H9 (cell line): ENCODE measurements at regions not wholly inside any gene's neighbourhood (a gene's known extent, or its start where the extent isn't known, plus 50 kb on each side); places are given as distances from the start of the nearest gene placed in this dataset.
A peak's percentile ranks its signal among the peaks of the same experiment; 100 is the strongest.

ENCODE experiments used
- DNase-seq: peaks from one replicate; pipeline ENCODE4 v3.0.0-alpha.2; 2017
- H2AFZ ChIP-seq: one replicate; pipeline ENCODE4 v1.6.1; 2013; ENCODE audit warnings: mild to moderate bottlenecking, low read length, control low read depth, moderate library complexity
- H2AK5ac ChIP-seq: 2 replicates; pipeline ENCODE4 v1.6.1; 2013; ENCODE audit warnings: low read length, control low read depth, mixed read lengths; ENCODE audit not compliant: insufficient read length
- H2BK120ac ChIP-seq: one replicate; pipeline ENCODE4 v1.6.1; 2013; ENCODE audit warnings: low read depth, mild to moderate bottlenecking, low read length, control low read depth, inconsistent platforms; ENCODE audit not compliant: poor library complexity, severe bottlenecking
- H2BK12ac ChIP-seq: 2 replicates; pipeline ENCODE4 v1.6.1; 2013; ENCODE audit warnings: low read length, control low read depth, mixed read lengths, low read depth; ENCODE audit not compliant: insufficient read length
- H2BK15ac ChIP-seq: 2 replicates; pipeline ENCODE4 v1.6.1; 2013; ENCODE audit warnings: low read depth, low read length, control low read depth
- H2BK20ac ChIP-seq: one replicate; pipeline ENCODE4 v1.6.1; 2013; ENCODE audit warnings: low read depth, mild to moderate bottlenecking, low read length, control low read depth, inconsistent platforms; ENCODE audit not compliant: poor library complexity, severe bottlenecking
- H2BK5ac ChIP-seq: 2 replicates; pipeline ENCODE4 v1.6.1; 2013; ENCODE audit warnings: low read length, control low read depth, mixed read lengths; ENCODE audit not compliant: insufficient read length
- H3K14ac ChIP-seq: 2 replicates; pipeline ENCODE4 v1.6.1; 2013; ENCODE audit warnings: low read length, control low read depth; ENCODE audit not compliant: insufficient read depth
- H3K18ac ChIP-seq: 2 replicates; pipeline ENCODE4 v1.6.1; 2013; ENCODE audit warnings: low read depth, mild to moderate bottlenecking, mixed read lengths, low read length, control low read depth; ENCODE audit not compliant: insufficient read length
- H3K23ac ChIP-seq: 2 replicates; pipeline ENCODE4 v1.6.1; 2013; ENCODE audit warnings: low read length, control low read depth, mixed read lengths, low read depth; ENCODE audit not compliant: insufficient read length
- H3K23me2 ChIP-seq: 2 replicates; pipeline ENCODE4 v1.6.1; 2013; ENCODE audit warnings: low read depth, mild to moderate bottlenecking, mixed read lengths, low read length, control low read depth; ENCODE audit not compliant: insufficient read length, poor library complexity, severe bottlenecking
- H3K27ac ChIP-seq: 2 replicates; pipeline ENCODE4 v1.5.1; 2013; ENCODE audit warnings: low read length, control low read depth, mixed read lengths, low read depth; ENCODE audit not compliant: insufficient read length
- H3K27me3 ChIP-seq: 2 replicates; pipeline ENCODE4 v1.6.1; 2013; ENCODE audit warnings: low read length, control low read depth, inconsistent platforms; ENCODE audit not compliant: insufficient read depth
- H3K4ac ChIP-seq: 2 replicates; pipeline ENCODE4 v1.6.1; 2013; ENCODE audit warnings: low read depth, mild to moderate bottlenecking, control low read depth, inconsistent platforms, low read length, moderate library complexity
- H3K4me1 ChIP-seq: 2 replicates; pipeline ENCODE4 v1.6.1; 2013; ENCODE audit warnings: low read length, control low read depth, inconsistent platforms; ENCODE audit not compliant: insufficient read depth
- H3K4me2 ChIP-seq: 2 replicates; pipeline ENCODE4 v1.6.1; 2013; ENCODE audit warnings: low read length, control low read depth, mixed read lengths; ENCODE audit not compliant: insufficient read length, insufficient read depth
- H3K56ac ChIP-seq: 2 replicates; pipeline ENCODE4 v1.6.1; 2013; ENCODE audit warnings: low read depth, mild to moderate bottlenecking, mixed read lengths, low read length, control low read depth; ENCODE audit not compliant: insufficient read length
- H3K79me1 ChIP-seq: 2 replicates; pipeline ENCODE4 v1.6.1; 2013; ENCODE audit warnings: low read depth, mild to moderate bottlenecking, moderate library complexity, low read length, control low read depth, inconsistent platforms; ENCODE audit not compliant: insufficient read depth, poor library complexity, severe bottlenecking
- H3K79me2 ChIP-seq: 2 replicates; pipeline ENCODE4 v1.6.1; 2013; ENCODE audit warnings: low read length, control low read depth, inconsistent platforms; ENCODE audit not compliant: insufficient read depth
- H3K9ac ChIP-seq: 2 replicates; pipeline ENCODE4 v1.6.1; 2013; ENCODE audit warnings: low read length, control low read depth, mixed read lengths; ENCODE audit not compliant: insufficient read length; ENCODE audit errors: extremely low read depth
- H3K9me3 ChIP-seq: one replicate; pipeline ENCODE4 v1.6.1; 2013; ENCODE audit warnings: low read depth, low read length, inconsistent platforms; ENCODE audit not compliant: control insufficient read depth
- H3T11ph ChIP-seq: one replicate; pipeline ENCODE4 v1.6.1; 2013; ENCODE audit warnings: mild to moderate bottlenecking, low read length, control low read depth, inconsistent platforms
- H4K20me1 ChIP-seq: one replicate; pipeline ENCODE4 v1.6.1; 2013; ENCODE audit not compliant: control insufficient read depth, insufficient read length, insufficient read depth
- H4K5ac ChIP-seq: 2 replicates; pipeline ENCODE4 v1.6.1; 2013; ENCODE audit warnings: low read depth, mild to moderate bottlenecking, mixed read lengths, low read length, control low read depth; ENCODE audit not compliant: insufficient read length
- H4K8ac ChIP-seq: replicated peaks from 2 replicates; pipeline ENCODE4 v1.6.1; 2013; ENCODE audit warnings: low read length, control low read depth, mixed read lengths, low read depth; ENCODE audit not compliant: insufficient read length
- H4K91ac ChIP-seq: 2 replicates; pipeline ENCODE4 v1.6.1; 2013; ENCODE audit warnings: low read depth, mild to moderate bottlenecking, moderate library complexity, mixed read lengths, low read length, control low read depth; ENCODE audit not compliant: insufficient read length
- H3K27ac Mint-ChIP-seq, 3 experiments: 2 replicates in 2 of 3; 3 replicates in 1 of 3; pipeline ENCODE4 v1.8.0; 2020 to 2021; ENCODE audit warnings: mixed read lengths in 3 of 3, mild to moderate bottlenecking in 1 of 3, moderate library complexity in 1 of 3
- H3K27me3 Mint-ChIP-seq: 2 replicates; pipeline ENCODE4 v1.8.0; 2021; ENCODE audit warnings: low read depth, mild to moderate bottlenecking, moderate library complexity, mixed read lengths
- H3K36me3 Mint-ChIP-seq, 3 experiments: 2 replicates in 2 of 3; 3 replicates in 1 of 3; pipeline ENCODE4 v1.8.0; 2020 to 2021; ENCODE audit warnings: low read depth in 3 of 3, mixed read lengths in 3 of 3; ENCODE audit not compliant: insufficient read depth in 1 of 3
- H3K4me1 Mint-ChIP-seq, 2 experiments: 2 replicates each; pipeline ENCODE4 v1.8.0; 2020; ENCODE audit warnings: mixed read lengths in 2 of 2
- H3K4me3 Mint-ChIP-seq, 2 experiments: 2 replicates in 1 of 2; 3 replicates in 1 of 2; pipeline ENCODE4 v1.8.0; 2020 to 2021; ENCODE audit warnings: mild to moderate bottlenecking in 2 of 2, mixed read lengths in 2 of 2, moderate library complexity in 1 of 2
- H3K9me3 Mint-ChIP-seq, 2 experiments: 2 replicates in 1 of 2; 3 replicates in 1 of 2; pipeline ENCODE4 v1.8.0; 2020; ENCODE audit warnings: mild to moderate bottlenecking in 2 of 2, mixed read lengths in 2 of 2, moderate library complexity in 1 of 2
- WGBS: extraction: QIAGEN DNeasy Blood & Tissue Kit; methylation state at CpG from one replicate; pipeline ENCODE4 v1.1.7; 2013; ENCODE audit warnings: missing lambda C conversion rate, low lambda C conversion rate, mixed read lengths; ENCODE audit not compliant: insufficient read length; ENCODE audit errors: extremely low coverage; 5-methylcytosine and 5-hydroxymethylcytosine counted together
- TF ChIP-seq, protein P1 (sequence below): fragments of 200-600 bp; sonication (generic); conservative IDR thresholded peaks from 3 replicates; pipeline ENCODE4 v1.8.0; 2021; ENCODE audit warnings: antibody characterized with exemption, mild to moderate bottlenecking

GRCh38 chr18:41324020-41324791 is 630.8 kb upstream of the PIK3C3 start:
- Histone ChIP-seq H3K23ac (no peak overlapping the region), H2BK20ac (no peak overlapping the region), H3T11ph (no peak overlapping the region), H2AFZ (no peak overlapping the region), H3K79me2 (no peaks in the 10 kb centered on the region), H3K27ac (no peak overlapping the region), H3K18ac (peak overlapping the region; percentile 21), H3K56ac (no peak overlapping the region), H2AK5ac (no peak overlapping the region), H3K14ac (no peak overlapping the region), H4K5ac (no peak overlapping the region), H3K9ac (no peak overlapping the region), H2BK5ac (no peak overlapping the region), H2BK15ac (no peak overlapping the region), H3K4me2 (no peak overlapping the region), H3K79me1 (no peaks in the 10 kb centered on the region), H4K20me1 (no peaks in the 10 kb centered on the region), H3K23me2 (no peaks in the 10 kb centered on the region), H3K4me1 (no peaks in the 10 kb centered on the region), H3K9me3 (peaks cover 6% of the 10 kb centered on the region), H2BK12ac (no peak overlapping the region), H3K4ac (no peak overlapping the region), H2BK120ac (no peak overlapping the region), H3K27me3 (no peaks in the 10 kb centered on the region), H4K8ac (no peak overlapping the region), H4K91ac (no peak overlapping the region)
- no peak for DNase-seq
- peaks cover 3 to 6% of the 10 kb centered on the region in 2 experiments for H3K4me1 Mint-ChIP-seq
- H3K9me3 Mint-ChIP-seq = peaks cover 8 to 18% of the 10 kb centered on the region in 2 experiments
- no CpG with 5 or more reads among the region's 2 CpGs for WGBS
- H3K27ac Mint-ChIP-seq = peak overlapping the region in 1 of 3 experiments; percentile 44; a peak in 1 of 7 replicates
- H3K27me3 Mint-ChIP-seq = no peaks in the 10 kb centered on the region; the same call in 1 of the 2 replicates
- TF ChIP-seq, protein P1, sequence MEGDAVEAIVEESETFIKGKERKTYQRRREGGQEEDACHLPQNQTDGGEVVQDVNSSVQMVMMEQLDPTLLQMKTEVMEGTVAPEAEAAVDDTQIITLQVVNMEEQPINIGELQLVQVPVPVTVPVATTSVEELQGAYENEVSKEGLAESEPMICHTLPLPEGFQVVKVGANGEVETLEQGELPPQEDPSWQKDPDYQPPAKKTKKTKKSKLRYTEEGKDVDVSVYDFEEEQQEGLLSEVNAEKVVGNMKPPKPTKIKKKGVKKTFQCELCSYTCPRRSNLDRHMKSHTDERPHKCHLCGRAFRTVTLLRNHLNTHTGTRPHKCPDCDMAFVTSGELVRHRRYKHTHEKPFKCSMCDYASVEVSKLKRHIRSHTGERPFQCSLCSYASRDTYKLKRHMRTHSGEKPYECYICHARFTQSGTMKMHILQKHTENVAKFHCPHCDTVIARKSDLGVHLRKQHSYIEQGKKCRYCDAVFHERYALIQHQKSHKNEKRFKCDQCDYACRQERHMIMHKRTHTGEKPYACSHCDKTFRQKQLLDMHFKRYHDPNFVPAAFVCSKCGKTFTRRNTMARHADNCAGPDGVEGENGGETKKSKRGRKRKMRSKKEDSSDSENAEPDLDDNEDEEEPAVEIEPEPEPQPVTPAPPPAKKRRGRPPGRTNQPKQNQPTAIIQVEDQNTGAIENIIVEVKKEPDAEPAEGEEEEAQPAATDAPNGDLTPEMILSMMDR = no peak
- H3K4me3 Mint-ChIP-seq = no peak overlapping the region
- peaks cover 13 to 40% (median 28%) of the 10 kb centered on the region in 3 experiments for H3K36me3 Mint-ChIP-seq
